ENCODE measurements at regions not wholly inside any gene's neighbourhood (a gene's known extent, or its start where the extent isn't known, plus 50 kb on each side); places are given as distances from the start of the nearest gene placed in this dataset.

DNA sequence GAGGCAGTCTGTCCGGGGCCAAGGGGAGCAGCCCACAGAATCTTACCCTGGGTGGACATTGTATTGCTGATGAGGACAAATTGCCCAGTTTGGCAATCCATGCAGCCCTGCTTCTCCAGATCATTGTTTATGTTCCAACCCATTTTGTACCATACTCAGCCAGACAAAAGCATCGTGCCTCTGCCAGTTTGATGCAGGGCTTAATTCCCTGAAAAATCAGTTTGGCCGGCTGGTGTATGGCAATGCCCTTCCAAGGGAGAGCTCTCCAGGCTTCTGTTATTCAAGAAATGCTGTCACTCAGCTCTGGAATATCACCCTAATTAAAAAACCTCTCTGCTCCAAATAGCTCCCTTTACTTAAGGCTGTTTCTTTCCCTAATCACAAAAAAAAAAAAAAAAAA is 697.7 kb downstream of the TBC1D22A start:
- TF ChIP-seq, protein P1, sequence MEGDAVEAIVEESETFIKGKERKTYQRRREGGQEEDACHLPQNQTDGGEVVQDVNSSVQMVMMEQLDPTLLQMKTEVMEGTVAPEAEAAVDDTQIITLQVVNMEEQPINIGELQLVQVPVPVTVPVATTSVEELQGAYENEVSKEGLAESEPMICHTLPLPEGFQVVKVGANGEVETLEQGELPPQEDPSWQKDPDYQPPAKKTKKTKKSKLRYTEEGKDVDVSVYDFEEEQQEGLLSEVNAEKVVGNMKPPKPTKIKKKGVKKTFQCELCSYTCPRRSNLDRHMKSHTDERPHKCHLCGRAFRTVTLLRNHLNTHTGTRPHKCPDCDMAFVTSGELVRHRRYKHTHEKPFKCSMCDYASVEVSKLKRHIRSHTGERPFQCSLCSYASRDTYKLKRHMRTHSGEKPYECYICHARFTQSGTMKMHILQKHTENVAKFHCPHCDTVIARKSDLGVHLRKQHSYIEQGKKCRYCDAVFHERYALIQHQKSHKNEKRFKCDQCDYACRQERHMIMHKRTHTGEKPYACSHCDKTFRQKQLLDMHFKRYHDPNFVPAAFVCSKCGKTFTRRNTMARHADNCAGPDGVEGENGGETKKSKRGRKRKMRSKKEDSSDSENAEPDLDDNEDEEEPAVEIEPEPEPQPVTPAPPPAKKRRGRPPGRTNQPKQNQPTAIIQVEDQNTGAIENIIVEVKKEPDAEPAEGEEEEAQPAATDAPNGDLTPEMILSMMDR (IDR thresholded peaks at IDR 0.05; ENCODE audit: insufficient read depth, low read depth, low read length, missing control alignments): no peak
- H3K4me3 ChIP-seq (ENCODE audit: low read length): no peak overlapping the region
- no peak for DNase-seq (ENCODE audit: low read depth)

DNA sequence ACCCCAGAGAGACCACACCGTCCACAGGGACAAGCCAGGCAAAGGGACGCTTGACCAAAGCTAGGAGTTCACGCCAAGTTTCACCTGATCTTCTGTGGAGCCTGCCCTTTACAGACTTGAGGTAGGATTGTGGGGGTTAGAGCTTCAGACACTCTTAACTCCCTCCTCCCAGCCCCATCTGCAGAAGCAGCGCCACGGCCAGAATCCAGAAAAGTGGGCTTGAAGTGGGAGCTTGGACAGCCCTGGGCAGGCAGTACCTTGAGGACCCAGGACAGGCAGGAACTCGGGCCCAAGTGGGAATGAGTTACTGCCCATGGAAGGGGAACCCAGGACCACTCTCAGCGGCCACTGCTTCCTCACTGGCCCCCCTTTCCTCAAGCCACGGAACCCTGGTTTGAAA is 695.9 kb downstream of the TBC1D22A start:
- TF ChIP-seq, protein P1 (IDR thresholded peaks at IDR 0.05; ENCODE audit: insufficient read depth, low read depth, low read length, missing control alignments): no peak
- DNase-seq (ENCODE audit: low read depth): no peak
- H3K4me3 ChIP-seq (ENCODE audit: low read length): no peak overlapping the region

DNA sequence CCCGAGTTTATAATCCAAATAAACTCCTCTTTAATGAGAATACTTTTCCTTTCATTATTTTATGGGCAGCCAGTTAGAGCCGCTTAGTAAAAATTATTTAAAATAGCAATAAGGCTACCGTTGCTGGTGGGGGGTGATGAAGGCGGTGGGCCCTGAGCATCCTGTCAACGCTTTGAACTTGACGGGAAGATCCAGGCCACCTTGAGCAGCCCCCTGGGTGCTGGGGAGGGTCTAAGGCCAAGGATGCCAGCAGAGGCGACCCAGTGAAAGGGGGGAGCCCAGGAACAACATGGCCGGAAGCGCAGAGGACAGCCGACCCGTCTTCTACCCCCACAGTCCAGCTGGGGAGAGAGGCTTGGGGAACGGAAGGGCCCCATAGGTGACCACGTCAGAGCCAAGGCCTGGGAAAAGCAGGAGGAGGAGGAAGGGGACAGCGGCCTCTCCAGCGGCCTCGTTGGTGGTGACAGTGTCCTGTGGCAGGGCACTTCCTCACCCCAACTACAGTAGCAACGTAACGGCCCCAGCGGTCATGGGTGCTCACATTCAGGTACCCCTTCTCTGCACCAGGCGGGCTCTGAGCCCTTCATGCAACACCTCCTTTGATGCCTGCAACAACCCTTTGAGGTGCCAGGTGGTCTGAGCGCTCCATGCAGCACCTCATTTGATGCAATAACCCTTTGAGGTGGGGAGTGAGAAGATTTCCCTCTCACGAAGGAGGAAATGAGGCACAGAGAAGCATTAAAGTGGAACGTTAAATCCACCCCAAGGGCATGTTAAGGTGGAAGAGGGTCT is 695.3 kb downstream of the TBC1D22A start:
- no peak for DNase-seq (ENCODE audit: low read depth)
- TF ChIP-seq, protein P1 (IDR thresholded peaks at IDR 0.05; ENCODE audit: insufficient read depth, low read depth, low read length, missing control alignments): no peak
- H3K4me3 ChIP-seq (ENCODE audit: low read length): no peak overlapping the region

DNA sequence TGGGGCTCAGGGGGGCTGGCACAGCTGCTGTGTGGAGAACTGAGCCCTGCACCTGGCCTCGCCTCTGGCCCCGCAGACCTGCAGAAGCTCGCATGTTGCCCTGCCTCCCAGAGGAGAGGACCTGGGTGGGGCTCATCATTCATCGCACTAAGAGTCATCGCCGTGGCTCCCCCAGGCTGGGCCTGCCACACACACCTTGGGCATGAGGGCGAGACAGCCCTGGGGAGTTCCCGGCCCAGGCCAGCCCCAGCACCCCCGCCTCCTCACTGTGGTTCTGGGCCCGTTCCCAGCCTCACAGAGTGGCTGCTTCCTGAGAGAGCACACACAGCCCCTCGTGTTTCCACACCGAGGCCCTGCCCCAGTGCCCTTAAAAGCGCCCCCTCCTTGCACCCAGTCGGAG is 694.6 kb downstream of the TBC1D22A start:
- no peak overlapping the region for H3K4me3 ChIP-seq (ENCODE audit: low read length)
- no peak for DNase-seq (ENCODE audit: low read depth)
- TF ChIP-seq, protein P1 (IDR thresholded peaks at IDR 0.05; ENCODE audit: insufficient read depth, low read depth, low read length, missing control alignments): no peak

DNA sequence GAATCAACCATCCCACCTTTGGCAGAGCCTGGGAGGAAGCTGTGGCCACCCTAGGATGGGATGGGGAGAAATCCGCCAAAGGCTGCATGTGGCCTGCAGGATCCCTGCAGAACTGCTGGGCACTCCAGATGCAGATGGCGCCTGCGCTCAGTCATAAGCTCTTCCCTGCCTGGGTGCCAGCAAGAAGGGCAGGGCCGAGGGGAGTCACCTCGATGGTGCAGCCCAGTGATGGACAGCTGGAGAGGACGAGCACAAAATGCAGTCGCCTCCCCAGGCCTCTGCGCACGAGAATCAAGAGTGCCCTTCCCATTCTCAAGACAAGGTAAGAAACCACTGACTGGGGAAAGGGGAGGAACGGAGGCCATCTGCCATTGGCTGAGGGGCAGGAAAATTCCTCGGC is 693.6 kb downstream of the TBC1D22A start:
- no peak overlapping the region for H3K4me3 ChIP-seq (ENCODE audit: low read length)
- TF ChIP-seq, protein P1 (IDR thresholded peaks at IDR 0.05; ENCODE audit: insufficient read depth, low read depth, low read length, missing control alignments): no peak
- DNase-seq (ENCODE audit: low read depth): no peak

DNA sequence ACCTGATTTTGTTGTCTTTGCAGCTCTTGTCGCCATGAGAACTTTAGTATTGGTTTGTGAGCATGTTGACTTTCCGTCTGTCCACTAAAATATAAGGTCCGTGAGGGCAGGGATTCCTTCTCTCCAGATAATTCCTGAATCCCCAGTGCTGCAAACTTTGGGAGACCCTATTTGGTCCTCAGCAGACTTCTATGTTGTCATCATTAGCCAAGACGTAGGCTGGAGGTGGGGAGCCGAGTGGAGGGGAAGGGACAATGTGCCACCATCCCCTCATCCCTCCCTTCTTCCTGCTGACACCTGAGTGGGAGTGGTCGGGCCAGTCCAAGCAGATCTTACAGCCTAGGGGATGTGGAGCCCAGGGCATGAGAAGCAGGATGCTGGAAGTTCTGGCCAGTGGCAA is 690.6 kb downstream of the TBC1D22A start:
- DNase-seq (ENCODE audit: low read depth): no peak
- TF ChIP-seq, protein P1 (IDR thresholded peaks at IDR 0.05; ENCODE audit: insufficient read depth, low read depth, low read length, missing control alignments): no peak
- H3K4me3 ChIP-seq (ENCODE audit: low read length): no peak overlapping the region

DNA sequence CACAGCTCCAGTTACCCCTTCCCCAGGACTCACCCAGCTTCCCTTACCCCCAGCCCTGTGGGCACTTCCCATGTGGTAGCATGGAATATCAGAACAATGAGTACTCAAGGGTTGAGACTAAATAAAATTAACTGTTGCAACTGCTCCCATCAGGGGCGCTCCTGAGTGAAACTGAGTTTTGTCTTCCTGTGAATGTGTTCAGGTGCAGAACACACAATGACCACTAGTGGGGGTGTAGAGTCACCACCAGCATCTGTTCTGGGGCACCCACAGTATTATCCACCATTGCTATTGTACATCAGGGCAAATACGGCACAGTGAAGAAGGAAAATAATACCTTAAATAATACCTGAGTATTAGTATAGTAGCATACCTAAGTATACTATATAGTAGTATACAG is 689.7 kb downstream of the TBC1D22A start:
- H3K4me3 ChIP-seq (ENCODE audit: low read length): no peak overlapping the region
- DNase-seq (ENCODE audit: low read depth): no peak

More for the DNA sequence above, 689.7 kb downstream of the TBC1D22A start:
- TF ChIP-seq, protein P1 (IDR thresholded peaks at IDR 0.05; ENCODE audit: insufficient read depth, low read depth, low read length, missing control alignments): no peak

Data from epithelial cell of esophagus (primary cell).